Liver (tissue), 8 donors: ENCODE measurements at regions not wholly inside any gene's neighbourhood (a gene's known extent, or its start where the extent isn't known, plus 50 kb on each side); places are given as distances from the start of the nearest gene placed in this dataset.

Source experiments
- DNase-seq: peaks from one replicate; pipeline ENCODE4 v3.0.0-alpha.2; 2017; ENCODE audit warnings: low spot score
- H3K27ac ChIP-seq, 2 donors: one replicate each; pipeline ENCODE4 v1.7.0; 2013; ENCODE audit warnings: inconsistent platforms in 2 of 2, low read length in 2 of 2, control low read depth in 1 of 2, low read depth in 1 of 2, mild to moderate bottlenecking in 1 of 2
- H3K27me3 ChIP-seq, 4 donors: one replicate each; pipeline versions ENCODE4 v1.6.1 to v1.7.0; 2013; ENCODE audit warnings: low read length in 3 of 4, inconsistent platforms in 1 of 4, mild to moderate bottlenecking in 1 of 4, moderate library complexity in 1 of 4; ENCODE audit not compliant: control insufficient read depth in 4 of 4, insufficient read depth in 4 of 4
- H3K36me3 ChIP-seq, 4 donors: one replicate each; pipeline versions ENCODE4 v1.6.1 to v1.7.0; 2013; ENCODE audit warnings: low read length in 3 of 4, mild to moderate bottlenecking in 3 of 4, low read depth in 1 of 4, moderate library complexity in 1 of 4; ENCODE audit not compliant: control insufficient read depth in 4 of 4, insufficient read depth in 3 of 4
- H3K4me1 ChIP-seq, 4 donors: one replicate each; pipeline versions ENCODE4 v1.6.1 to v1.7.0; 2013; ENCODE audit warnings: low read length in 3 of 4, mild to moderate bottlenecking in 3 of 4, moderate library complexity in 1 of 4; ENCODE audit not compliant: control insufficient read depth in 4 of 4, insufficient read depth in 4 of 4
- H3K4me3 ChIP-seq, 3 donors: one replicate each; pipeline versions ENCODE4 v1.6.1 to v1.7.0; 2013; ENCODE audit warnings: low read length in 3 of 3, control low read depth in 1 of 3, low read depth in 1 of 3, mild to moderate bottlenecking in 1 of 3
- H3K9ac ChIP-seq, 2 donors: one replicate each; pipeline ENCODE4 v1.7.0; 2013; ENCODE audit warnings: low read length in 2 of 2, mild to moderate bottlenecking in 2 of 2, moderate library complexity in 2 of 2, control low read depth in 1 of 2, low read depth in 1 of 2
- H3K9me3 ChIP-seq, 4 donors: one replicate each; pipeline versions ENCODE4 v1.6.1 to v1.7.0; 2013; ENCODE audit warnings: low read length in 3 of 4; ENCODE audit not compliant: control insufficient read depth in 4 of 4
- CTCF ChIP-seq: fragments of 150-350 bp; IDR thresholded peaks from 2 replicates; pipeline ENCODE4 v1.5.1; 2017; ENCODE audit warnings: improper control_type of control experiment, low read depth, low read length; ENCODE audit not compliant: missing input control
- EGR1 ChIP-seq, 2 donors: IDR thresholded peaks; 2 replicates each; pipeline ENCODE4 v1.6.1; 2016 to 2018; ENCODE audit warnings: antibody characterized with exemption in 2 of 2, low read depth in 2 of 2
- FOXA1 ChIP-seq: IDR thresholded peaks from 2 replicates; pipeline ENCODE4 v1.6.1; 2016; ENCODE audit warnings: antibody characterized with exemption
- FOXA2 ChIP-seq: IDR thresholded peaks from 2 replicates; pipeline ENCODE4 v1.6.1; 2016; ENCODE audit warnings: antibody characterized with exemption
- GABPA ChIP-seq, 2 donors: IDR thresholded peaks in 1 of 2; conservative IDR thresholded peaks in 1 of 2; 2 replicates each; pipeline ENCODE4 v1.6.1; 2016; ENCODE audit warnings: antibody characterized with exemption in 2 of 2, mild to moderate bottlenecking in 1 of 2, moderate library complexity in 1 of 2
- HNF4G ChIP-seq: IDR thresholded peaks from 2 replicates; pipeline ENCODE4 v1.6.1; 2016; ENCODE audit warnings: antibody characterized with exemption
- JUND ChIP-seq, 2 donors: IDR thresholded peaks; 2 replicates each; pipeline ENCODE4 v1.6.1; 2016; ENCODE audit warnings: antibody characterized with exemption in 2 of 2
- NR2F2 ChIP-seq: IDR thresholded peaks from 2 replicates; pipeline ENCODE4 v1.6.1; 2016; ENCODE audit warnings: antibody characterized with exemption
- RAD21 ChIP-seq, 2 donors: IDR thresholded peaks; 2 replicates each; pipeline ENCODE4 v1.6.1; 2016; ENCODE audit warnings: antibody characterized with exemption in 2 of 2, mild to moderate bottlenecking in 2 of 2
- RXRA ChIP-seq, 2 donors: IDR thresholded peaks; 2 replicates each; pipeline ENCODE4 v1.6.1; 2017 to 2018; ENCODE audit warnings: antibody characterized with exemption in 2 of 2, mild to moderate bottlenecking in 1 of 2
- SP1 ChIP-seq: IDR thresholded peaks from 2 replicates; pipeline ENCODE4 v1.6.1; 2018; ENCODE audit warnings: antibody characterized with exemption, mild to moderate bottlenecking
- TAF1 ChIP-seq: conservative IDR thresholded peaks from 2 replicates; pipeline ENCODE4 v1.6.1; 2016; ENCODE audit warnings: antibody characterized with exemption, mild to moderate bottlenecking
- YY1 ChIP-seq: IDR thresholded peaks from 2 replicates; pipeline ENCODE4 v1.6.1; 2016; ENCODE audit warnings: antibody characterized with exemption, mild to moderate bottlenecking
- WGBS: extraction: QIAGEN DNeasy Blood & Tissue Kit; methylation state at CpG from one replicate; pipeline ENCODE4 v1.1.7; 2013; 5-methylcytosine and 5-hydroxymethylcytosine counted together
- TF ChIP-seq, protein P1 (sequence below): IDR thresholded peaks from 2 replicates; pipeline ENCODE4 v1.6.1; 2016; ENCODE audit warnings: antibody characterized with exemption
- TF ChIP-seq, protein P2 (sequence below): IDR thresholded peaks from 2 replicates; pipeline ENCODE4 v1.6.1; 2016; ENCODE audit warnings: antibody characterized with exemption
- TF ChIP-seq, protein P3 (sequence below): IDR thresholded peaks from 2 replicates; pipeline ENCODE4 v1.6.1; 2016; ENCODE audit warnings: antibody characterized with exemption
- donor health status: healthy.
- donor health status: healthy.
- donor health status: healthy.
- donor health status: healthy.
- donor health status: healthy.

- H3K27me3 ChIP-seq, result no peaks in the 10 kb centered on the region
- H3K4me3 ChIP-seq, result no peak overlapping the region
- peaks cover 0 to 2% (median 0%) of the 10 kb centered on the region in 4 donors for H3K9me3 ChIP-seq
- H3K36me3 ChIP-seq, result no peaks in the 10 kb centered on the region
- no peak overlapping the region for H3K27ac ChIP-seq
- TF ChIP-seq YY1 (no peak), SP1 (no peak), FOXA2 (no peak), RXRA (IDR thresholded peaks at IDR 0.05) (no peak), JUND (IDR thresholded peaks at IDR 0.05) (no peak), EGR1 (IDR thresholded peaks at IDR 0.05; ENCODE audit: low read depth in 2 of 2) (no peak), RAD21 (IDR thresholded peaks at IDR 0.05) (no peak), CTCF (no peak), TAF1 (no peak)
- TF ChIP-seq, protein P1, sequence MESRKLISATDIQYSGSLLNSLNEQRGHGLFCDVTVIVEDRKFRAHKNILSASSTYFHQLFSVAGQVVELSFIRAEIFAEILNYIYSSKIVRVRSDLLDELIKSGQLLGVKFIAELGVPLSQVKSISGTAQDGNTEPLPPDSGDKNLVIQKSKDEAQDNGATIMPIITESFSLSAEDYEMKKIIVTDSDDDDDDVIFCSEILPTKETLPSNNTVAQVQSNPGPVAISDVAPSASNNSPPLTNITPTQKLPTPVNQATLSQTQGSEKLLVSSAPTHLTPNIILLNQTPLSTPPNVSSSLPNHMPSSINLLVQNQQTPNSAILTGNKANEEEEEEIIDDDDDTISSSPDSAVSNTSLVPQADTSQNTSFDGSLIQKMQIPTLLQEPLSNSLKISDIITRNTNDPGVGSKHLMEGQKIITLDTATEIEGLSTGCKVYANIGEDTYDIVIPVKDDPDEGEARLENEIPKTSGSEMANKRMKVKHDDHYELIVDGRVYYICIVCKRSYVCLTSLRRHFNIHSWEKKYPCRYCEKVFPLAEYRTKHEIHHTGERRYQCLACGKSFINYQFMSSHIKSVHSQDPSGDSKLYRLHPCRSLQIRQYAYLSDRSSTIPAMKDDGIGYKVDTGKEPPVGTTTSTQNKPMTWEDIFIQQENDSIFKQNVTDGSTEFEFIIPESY, result no peak
- H3K4me1 ChIP-seq, result no peaks in the 10 kb centered on the region
- DNase-seq, result no peak
- WGBS, result 90% methylated on average over 2 of the region's 2 CpGs
- no peak overlapping the region for H3K9ac ChIP-seq
Measured at GRCh38 chr20:17026346-17026745, 200.5 kb upstream of the PCSK2 start.

GRCh38 chr20:17029698-17030097 lies 197.1 kb upstream of the PCSK2 start:
- TF ChIP-seq RXRA (IDR thresholded peaks at IDR 0.05), result no peak
- TF ChIP-seq NR2F2, result no peak
- no peak for TF ChIP-seq YY1
- TF ChIP-seq, protein P2, sequence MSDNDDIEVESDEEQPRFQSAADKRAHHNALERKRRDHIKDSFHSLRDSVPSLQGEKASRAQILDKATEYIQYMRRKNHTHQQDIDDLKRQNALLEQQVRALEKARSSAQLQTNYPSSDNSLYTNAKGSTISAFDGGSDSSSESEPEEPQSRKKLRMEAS, result no peak
- TF ChIP-seq, protein P3, sequence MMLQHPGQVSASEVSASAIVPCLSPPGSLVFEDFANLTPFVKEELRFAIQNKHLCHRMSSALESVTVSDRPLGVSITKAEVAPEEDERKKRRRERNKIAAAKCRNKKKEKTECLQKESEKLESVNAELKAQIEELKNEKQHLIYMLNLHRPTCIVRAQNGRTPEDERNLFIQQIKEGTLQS, result no peak
- TF ChIP-seq GABPA (IDR thresholded peaks at IDR 0.05 in 1 of 2, conservative IDR thresholded peaks at IDR 0.05 in 1 of 2), result no peak
- no peak for TF ChIP-seq RAD21 (IDR thresholded peaks at IDR 0.05)
- no peak for TF ChIP-seq EGR1 (IDR thresholded peaks at IDR 0.05; ENCODE audit: low read depth in 2 of 2)
- TF ChIP-seq SP1, result no peak
- TF ChIP-seq, protein P1, result no peak
- TF ChIP-seq CTCF, result no peak
- no peak for TF ChIP-seq FOXA1
- TF ChIP-seq TAF1, result no peak
- no peak for TF ChIP-seq HNF4G
- no peak for TF ChIP-seq FOXA2

More at GRCh38 chr20:17029698-17030097, 197.1 kb upstream of the PCSK2 start:
- no peak overlapping the region for H3K4me3 ChIP-seq
- H3K9me3 ChIP-seq, result peaks cover 0 to 2% (median 0%) of the 10 kb centered on the region in 4 donors
- no peak overlapping the region for H3K9ac ChIP-seq
- H3K27ac ChIP-seq, result no peak overlapping the region
- H3K27me3 ChIP-seq, result no peaks in the 10 kb centered on the region
- H3K36me3 ChIP-seq, result no peaks in the 10 kb centered on the region
- 37% methylated on average over 4 of the region's 4 CpGs for WGBS
- DNase-seq, result no peak
- H3K4me1 ChIP-seq, result no peaks in the 10 kb centered on the region
